GM12873 (cell line): ENCODE measurements at regions not wholly inside any gene's neighbourhood (a gene's known extent, or its start where the extent isn't known, plus 50 kb on each side); places are given as distances from the start of the nearest gene placed in this dataset.

Source experiments
- TF ChIP-seq, protein P1 (sequence below): IDR thresholded peaks from 2 replicates; pipeline ENCODE4 v1.5.1; 2012; ENCODE audit warnings: low read depth, mild to moderate bottlenecking, moderate library complexity, low read length, control low read depth; ENCODE audit not compliant: insufficient read depth; ENCODE audit errors: missing control alignments

DNA sequence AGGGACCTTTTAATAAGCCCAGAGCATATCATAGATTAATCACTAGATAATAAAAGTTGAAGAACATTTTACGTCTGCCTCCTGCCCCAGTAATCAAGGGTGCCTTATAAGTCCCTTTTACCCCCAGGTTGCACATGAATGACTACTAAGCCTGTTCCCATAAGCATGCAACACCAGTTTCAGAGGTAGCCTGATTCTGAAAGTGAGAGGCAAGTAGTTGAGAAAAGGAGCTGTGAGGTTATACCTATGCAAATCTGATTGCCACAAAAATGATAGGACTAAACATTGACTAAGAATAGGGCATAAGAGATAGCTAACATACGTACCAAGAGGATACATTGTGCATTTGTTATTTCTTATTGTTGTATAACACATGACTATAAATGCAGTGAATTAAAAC lies 681.9 kb downstream of the ISL1 start:
- TF ChIP-seq, protein P1, sequence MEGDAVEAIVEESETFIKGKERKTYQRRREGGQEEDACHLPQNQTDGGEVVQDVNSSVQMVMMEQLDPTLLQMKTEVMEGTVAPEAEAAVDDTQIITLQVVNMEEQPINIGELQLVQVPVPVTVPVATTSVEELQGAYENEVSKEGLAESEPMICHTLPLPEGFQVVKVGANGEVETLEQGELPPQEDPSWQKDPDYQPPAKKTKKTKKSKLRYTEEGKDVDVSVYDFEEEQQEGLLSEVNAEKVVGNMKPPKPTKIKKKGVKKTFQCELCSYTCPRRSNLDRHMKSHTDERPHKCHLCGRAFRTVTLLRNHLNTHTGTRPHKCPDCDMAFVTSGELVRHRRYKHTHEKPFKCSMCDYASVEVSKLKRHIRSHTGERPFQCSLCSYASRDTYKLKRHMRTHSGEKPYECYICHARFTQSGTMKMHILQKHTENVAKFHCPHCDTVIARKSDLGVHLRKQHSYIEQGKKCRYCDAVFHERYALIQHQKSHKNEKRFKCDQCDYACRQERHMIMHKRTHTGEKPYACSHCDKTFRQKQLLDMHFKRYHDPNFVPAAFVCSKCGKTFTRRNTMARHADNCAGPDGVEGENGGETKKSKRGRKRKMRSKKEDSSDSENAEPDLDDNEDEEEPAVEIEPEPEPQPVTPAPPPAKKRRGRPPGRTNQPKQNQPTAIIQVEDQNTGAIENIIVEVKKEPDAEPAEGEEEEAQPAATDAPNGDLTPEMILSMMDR: no peak

DNA sequence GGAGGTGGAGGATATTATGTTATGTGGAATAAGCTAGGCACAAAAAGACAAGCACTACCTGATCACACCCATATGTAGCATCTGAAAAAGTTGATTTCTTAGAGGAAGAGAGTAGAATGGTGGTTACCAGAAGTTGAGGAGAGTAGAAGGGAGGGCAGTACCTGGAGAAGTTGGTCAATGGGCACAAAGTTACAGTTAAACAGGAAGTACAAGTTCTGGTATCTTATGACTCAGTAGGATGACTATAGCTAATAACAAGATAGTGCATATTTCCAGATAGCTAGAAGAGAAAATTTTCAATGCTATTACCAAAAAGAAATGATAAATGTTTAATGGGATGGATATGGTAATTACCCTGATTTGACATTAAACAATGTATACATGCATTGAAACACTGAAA lies 686.7 kb downstream of the ISL1 start:
- TF ChIP-seq, protein P1: no peak

DNA sequence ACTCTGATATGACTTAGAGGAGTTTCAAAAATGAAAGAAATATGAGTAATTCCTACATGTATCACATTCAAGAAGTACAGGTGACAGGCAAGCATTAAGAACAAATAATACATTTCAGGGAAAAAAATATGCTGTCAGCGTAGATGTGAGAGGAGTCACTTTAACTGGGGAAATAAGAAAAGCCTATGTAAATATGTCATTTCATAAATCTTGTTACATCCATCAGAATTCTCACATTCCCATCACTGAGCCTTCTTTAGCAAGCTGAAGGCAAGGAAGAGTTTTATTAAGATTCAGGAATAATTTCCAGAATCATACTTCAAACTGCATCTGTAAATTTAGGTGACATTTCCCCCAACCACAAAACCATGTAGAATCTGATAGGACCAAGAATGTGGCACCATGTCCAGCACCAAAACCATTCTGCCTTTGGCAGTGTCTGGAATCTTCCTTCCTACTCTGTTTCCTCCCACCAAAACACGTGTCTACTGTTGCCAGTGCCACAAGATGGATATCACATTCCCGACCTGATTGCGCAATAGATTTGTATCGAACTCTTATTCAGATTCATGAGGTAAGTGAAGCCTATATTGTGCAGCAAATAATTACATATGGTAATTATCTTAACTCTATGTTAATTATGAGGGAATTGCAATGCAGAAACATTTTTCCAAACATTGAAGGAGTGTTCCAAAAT lies 690.9 kb downstream of the ISL1 start:
- TF ChIP-seq, protein P1: no peak

DNA sequence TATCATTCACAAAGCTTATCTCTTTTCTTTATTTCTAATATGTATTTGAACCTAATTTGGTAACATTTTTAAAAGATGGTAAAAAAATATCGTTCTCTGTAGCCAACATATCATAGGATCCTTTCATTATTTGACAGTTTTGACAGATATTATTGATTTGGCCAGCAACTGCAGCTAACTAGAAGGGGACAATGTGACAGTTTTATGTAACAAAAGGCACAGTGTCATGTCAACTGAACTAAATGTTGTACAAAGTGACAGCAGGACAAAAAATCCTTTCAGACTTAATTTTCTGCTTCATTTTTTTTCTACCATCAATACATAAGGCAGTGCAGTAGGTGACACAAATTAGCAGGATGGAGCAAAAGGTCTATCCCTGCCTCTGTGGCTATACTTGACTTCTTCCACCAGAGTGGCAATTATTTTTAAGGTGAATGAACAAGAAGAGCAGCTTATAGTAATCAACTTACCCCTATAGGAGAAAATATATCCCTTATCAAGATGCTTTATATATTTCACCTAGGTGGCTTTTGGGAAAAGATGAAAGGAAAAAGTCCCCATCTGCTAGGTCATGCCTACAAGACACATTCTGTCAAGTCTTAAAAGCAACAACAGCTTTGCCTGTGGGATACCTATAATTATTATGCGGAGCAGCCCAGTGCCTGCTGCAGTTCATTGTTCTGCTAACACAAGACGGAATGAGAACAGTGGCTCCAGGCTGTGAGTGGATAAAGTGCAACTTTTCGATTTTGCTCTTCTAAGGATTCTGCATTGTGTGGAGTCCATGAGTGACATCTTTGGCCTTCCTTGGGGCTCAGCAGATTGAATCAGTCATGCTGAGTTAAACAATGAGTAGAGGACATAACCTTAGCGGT lies 694.9 kb downstream of the ISL1 start:
- TF ChIP-seq, protein P1: no peak

DNA sequence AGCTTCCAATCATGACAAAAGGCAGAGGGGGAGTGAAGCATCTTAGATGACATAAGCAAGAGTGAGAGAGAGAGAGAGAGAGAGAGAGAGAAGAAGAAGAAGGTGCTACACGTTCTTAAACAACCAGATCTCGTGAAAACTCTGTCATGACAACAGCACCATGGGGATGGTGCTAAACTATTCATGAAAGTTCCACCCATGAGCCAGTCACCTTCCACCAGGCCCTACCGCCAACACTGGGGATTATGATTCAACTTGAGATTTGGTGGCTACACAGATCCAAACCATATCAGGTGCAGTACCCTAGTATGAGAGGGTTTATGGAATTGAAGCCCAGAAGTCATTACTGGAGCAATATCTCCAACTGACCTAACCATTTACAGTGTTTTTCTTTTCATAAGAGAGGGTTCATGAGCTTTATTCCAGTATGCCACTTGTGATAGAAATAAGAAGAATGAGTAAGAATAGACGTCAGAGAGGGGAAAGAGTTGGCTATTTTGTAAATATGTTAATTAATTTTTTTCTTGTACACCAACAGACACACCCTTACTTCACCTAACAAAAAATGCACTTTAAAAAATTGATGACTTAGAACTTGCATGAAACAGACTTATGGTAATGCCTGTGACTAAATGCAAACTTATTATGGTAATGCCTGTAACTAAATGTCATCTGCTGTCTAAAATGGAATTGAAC lies 680.4 kb upstream of the ITGA1 start:
- TF ChIP-seq, protein P1: no peak

DNA sequence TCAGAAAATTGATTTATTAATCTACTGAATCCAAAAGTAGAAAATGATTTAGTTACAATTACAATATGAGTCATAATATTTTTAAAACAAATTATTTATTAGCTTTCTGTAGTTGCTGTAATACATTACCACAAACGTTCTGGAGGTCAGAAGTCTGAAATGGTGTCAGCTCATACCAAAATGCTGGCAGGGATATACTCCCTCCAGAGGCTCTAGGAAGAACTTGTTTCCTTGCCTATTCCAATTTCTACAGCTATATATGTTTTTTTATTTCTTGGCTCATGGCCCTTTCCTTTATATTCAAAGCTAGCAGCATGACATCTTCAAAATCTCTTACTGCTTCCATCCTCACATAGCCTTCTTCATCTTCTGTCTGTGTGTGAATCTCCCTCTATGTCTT lies 667.9 kb upstream of the ITGA1 start:
- TF ChIP-seq, protein P1: no peak

DNA sequence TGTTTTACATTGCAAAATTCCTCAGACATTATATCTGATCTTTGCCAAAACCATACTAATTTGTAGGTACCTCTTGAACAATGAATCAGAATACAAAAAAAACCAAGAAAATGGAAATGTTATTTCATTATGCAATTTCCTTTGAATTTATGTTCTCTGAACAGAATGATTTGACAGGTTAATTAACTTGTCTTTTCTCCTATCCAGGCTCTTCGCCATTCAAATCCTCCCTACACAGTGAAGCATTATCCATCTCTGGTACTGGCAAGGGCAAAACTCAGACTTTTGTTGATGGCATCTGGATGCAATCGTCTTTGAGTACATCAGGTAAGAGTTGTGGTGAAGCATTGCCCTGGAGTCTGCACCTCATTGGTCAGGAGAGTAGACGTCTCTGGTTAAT lies 655.7 kb upstream of the ITGA1 start:
- TF ChIP-seq, protein P1: no peak
